Endothelial cell of umbilical vein (primary cell): ENCODE measurements at regions not wholly inside any gene's neighbourhood (a gene's known extent, or its start where the extent isn't known, plus 50 kb on each side); places are given as distances from the start of the nearest gene placed in this dataset.

ENCODE experiments used
- BruUV-seq: library from RNA; stranded (reverse); fragments of 400-500 nt; replicated peaks from 2 replicates; lab custom pipeline; 2021; lab: Mats Ljungman, UMichigan
- CTCF ChIA-PET: fragments of 300-600, 350-600 bp; sonication (Branson Sonifier 250); formaldehyde crosslinking; loops from one replicate; lab custom pipeline; 2021; ENCODE audit warnings: antibody characterized with exemption, inconsistent platforms; lab: Charles Lee
- POLR2A ChIA-PET: fragments of 300-600, 350-600 bp; sonication (Branson Sonifier 250); formaldehyde crosslinking; loops from one replicate; lab custom pipeline; 2021; ENCODE audit warnings: antibody characterized with exemption, inconsistent platforms; lab: Charles Lee
- DNase-seq: peaks from one replicate; pipeline ENCODE4 v3.0.0-alpha.2; 2011; ENCODE audit warnings: low read depth, low spot score
- FAIRE-seq: peaks from 2 replicates; lab custom pipeline; 2011; peaks lifted over from hg19 to GRCh38; lab: Jason Lieb, UNC
- H2AFZ ChIP-seq: 2 replicates; pipeline ENCODE4 v1.6.0; 2012; ENCODE audit warnings: low read depth, low read length, control low read depth, inconsistent platforms
- H3K27ac ChIP-seq: 2 replicates; pipeline ENCODE4 v1.5.1; 2011; ENCODE audit warnings: low read depth, mild to moderate bottlenecking, control low read depth, low read length, moderate library complexity; ENCODE audit not compliant: insufficient read depth
- H3K27me3 ChIP-seq, 2 experiments: 2 replicates each; pipeline versions ENCODE4 v1.6.0 to v1.6.1; 2011; ENCODE audit warnings: low read length in 2 of 2, mixed read lengths in 1 of 2; ENCODE audit not compliant: control insufficient read depth in 2 of 2, insufficient read depth in 2 of 2
- H3K36me3 ChIP-seq, 2 experiments: 2 replicates in 1 of 2; 3 replicates in 1 of 2; pipeline ENCODE4 v1.5.1; 2011; ENCODE audit warnings: low read length in 2 of 2, mild to moderate bottlenecking in 1 of 2, moderate library complexity in 1 of 2; ENCODE audit not compliant: control insufficient read depth in 2 of 2, insufficient read depth in 2 of 2; ENCODE audit errors: extremely low read depth in 1 of 2
- H3K4me1 ChIP-seq: 3 replicates; pipeline ENCODE4 v1.5.1; 2011; ENCODE audit warnings: mild to moderate bottlenecking, low read length; ENCODE audit not compliant: control insufficient read depth, insufficient read depth; ENCODE audit errors: extremely low read depth
- H3K4me2 ChIP-seq: 2 replicates; pipeline ENCODE4 v1.6.1; 2011; ENCODE audit warnings: low read length, control low read depth, mixed read lengths; ENCODE audit not compliant: insufficient read depth
- H3K4me3 ChIP-seq, 3 experiments: fragments of 200-600 bp in 1 of 3; sonication (generic), shearing (Covaris generic) in 1 of 3; replicated peaks in 1 of 3; 2 replicates each; pipeline ENCODE4 v1.5.1; 2011 to 2016; ENCODE audit warnings: control low read depth in 3 of 3, low read length in 3 of 3, mild to moderate bottlenecking in 2 of 3, inconsistent platforms in 1 of 3, low read depth in 1 of 3, moderate library complexity in 1 of 3; ENCODE audit not compliant: insufficient read depth in 1 of 3
- H3K79me2 ChIP-seq: 2 replicates; pipeline ENCODE4 v1.6.0; 2012; ENCODE audit warnings: low read length, inconsistent platforms; ENCODE audit not compliant: control insufficient read depth, insufficient read depth
- H3K9ac ChIP-seq: replicated peaks from 2 replicates; pipeline ENCODE3; 2011; ENCODE audit warnings: low read length, control low read depth; ENCODE audit not compliant: insufficient read depth; ENCODE audit errors: extremely low read depth
- H3K9me1 ChIP-seq: replicated peaks from 3 replicates; pipeline ENCODE4 v1.6.0; 2011; ENCODE audit warnings: mild to moderate bottlenecking, low read length; ENCODE audit not compliant: control insufficient read depth, insufficient read depth; ENCODE audit errors: extremely low read depth
- H3K9me3 ChIP-seq: replicated peaks from 2 replicates; pipeline ENCODE4 v1.5.1; 2012; ENCODE audit warnings: low read length, inconsistent platforms; ENCODE audit not compliant: control insufficient read depth, insufficient read depth
- H4K20me1 ChIP-seq: replicated peaks from 2 replicates; pipeline ENCODE3; 2011; ENCODE audit warnings: mild to moderate bottlenecking, low read length; ENCODE audit not compliant: control insufficient read depth, insufficient read depth; ENCODE audit errors: extremely low read depth
- EZH2 ChIP-seq: IDR thresholded peaks from 2 replicates; pipeline ENCODE4 v1.6.1; 2012; ENCODE audit warnings: borderline replicate concordance, low read depth, mild to moderate bottlenecking, moderate library complexity, low read length, inconsistent platforms; ENCODE audit not compliant: severe bottlenecking
- FOS ChIP-seq: IDR thresholded peaks from 2 replicates; pipeline ENCODE4 v1.6.1; 2011; ENCODE audit warnings: mild to moderate bottlenecking, low read length, moderate library complexity, borderline replicate concordance; ENCODE audit not compliant: insufficient read depth
- JUN ChIP-seq: IDR thresholded peaks from 2 replicates; pipeline ENCODE4 v1.6.1; 2011; ENCODE audit warnings: borderline replicate concordance, low read depth; ENCODE audit not compliant: insufficient read length, insufficient read depth
- MAX ChIP-seq: IDR thresholded peaks from 2 replicates; pipeline ENCODE4 v1.6.1; 2011; ENCODE audit not compliant: insufficient read depth, insufficient read length
- MYC ChIP-seq: IDR thresholded peaks from one replicate; pipeline ENCODE4 v1.6.1; 2011; ENCODE audit warnings: mild to moderate bottlenecking, low read depth, low read length
- POLR2A ChIP-seq: IDR thresholded peaks from 2 replicates; pipeline ENCODE4 v1.6.1; 2012; ENCODE audit warnings: low read depth, mild to moderate bottlenecking, control low read depth, low read length
- POLR2AphosphoS5 ChIP-seq: IDR thresholded peaks from 2 replicates; pipeline ENCODE4 v1.6.1; 2012; ENCODE audit warnings: low read depth, mild to moderate bottlenecking, control low read depth, low read length, moderate library complexity; ENCODE audit not compliant: insufficient read depth
- dilution Hi-C: fragments of 300-500 bp; cut with MboI; formaldehyde crosslinking; loops from one replicate; pipeline ENCODE4 v1.15.0; 2019; ENCODE audit warnings: low sequenced_read_pairs; ENCODE audit not compliant: extremely low pct_ligation_motif_present
- intact Hi-C: fragments of 100-400 bp; cut with micrococcal nuclease; formaldehyde crosslinking; loops from one replicate; pipeline ENCODE4 v1.10.0; 2022
- TF ChIP-seq, protein P1 (sequence below), 2 donors: IDR thresholded peaks; 1 replicate in 1 of 2; 2 replicates in 1 of 2; pipeline ENCODE4 v1.5.1; 2011; ENCODE audit warnings: low read length in 2 of 2, mild to moderate bottlenecking in 2 of 2, moderate library complexity in 2 of 2, control low read depth in 1 of 2, inconsistent platforms in 1 of 2, low read depth in 1 of 2; ENCODE audit not compliant: insufficient read depth in 1 of 2; ENCODE audit errors: extremely low read depth in 1 of 2

DNA sequence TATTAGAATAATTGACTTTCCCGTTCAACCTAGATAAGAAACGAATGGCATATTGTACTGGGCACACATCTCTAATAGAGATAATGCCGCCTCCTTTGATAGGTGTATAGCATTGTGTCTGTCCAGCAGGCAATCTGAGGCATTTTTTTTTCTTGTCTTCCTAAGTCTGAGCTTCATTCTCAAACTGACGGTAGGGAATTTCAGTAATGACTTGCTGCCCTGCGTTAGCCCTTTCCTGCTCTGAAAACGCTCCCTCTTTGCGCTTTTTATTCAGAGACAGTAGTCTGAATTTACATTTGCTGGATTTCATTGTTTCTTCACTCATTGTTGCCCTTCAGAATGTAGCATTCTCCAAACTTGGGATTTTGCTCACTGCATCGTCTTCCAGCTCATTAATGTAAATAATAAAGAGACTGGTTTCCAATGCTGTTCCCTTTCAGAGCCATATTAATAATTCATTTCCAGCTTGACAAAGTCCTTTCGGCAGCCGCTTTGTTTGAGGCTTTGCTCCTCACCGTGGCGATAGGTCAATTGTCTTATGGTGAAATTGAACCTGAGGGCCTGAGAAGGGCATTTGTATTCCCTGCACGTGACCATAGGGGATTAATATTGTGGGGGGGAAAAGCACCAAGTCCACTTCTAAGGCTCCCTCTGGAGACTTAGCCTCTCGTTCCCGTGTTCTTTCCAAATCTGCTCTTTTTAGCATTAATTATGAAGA, 412.1 kb downstream of the SMARCA1 start:
- intact Hi-C loops (no loop called here), dilution Hi-C loops (no loop called here)
- no peak for FAIRE-seq
- Histone ChIP-seq H3K27me3 (no peaks in the 10 kb centered on the region), H3K4me2 (no peak overlapping the region), H3K79me2 (no peaks in the 10 kb centered on the region), H3K9me3 (no peaks in the 10 kb centered on the region), H3K4me1 (no peaks in the 10 kb centered on the region), H3K27ac (no peak overlapping the region), H3K4me3 (no peak overlapping the region), H3K9me1 (no peaks in the 10 kb centered on the region), H3K9ac (no peak overlapping the region), H3K36me3 (no peaks in the 10 kb centered on the region), H2AFZ (no peak overlapping the region), H4K20me1 (no peaks in the 10 kb centered on the region)
- no peak for TF ChIP-seq MAX
- TF ChIP-seq MYC = no peak
- no peak for TF ChIP-seq EZH2
- no peak for TF ChIP-seq JUN
- no peak for TF ChIP-seq FOS
- no peak for TF ChIP-seq POLR2AphosphoS5
- BruUV-seq = no TSS peak
- POLR2A ChIA-PET = no interaction called here
- DNase-seq = no peak
- CTCF ChIA-PET = no interaction called here

GRCh38 chrX:129108936-129109335, 414.4 kb downstream of the SMARCA1 start:
- dilution Hi-C loops = no loop called here
- intact Hi-C loops = no loop called here
- POLR2A ChIA-PET = no interaction called here
- Histone ChIP-seq H2AFZ (no peak overlapping the region), H3K27me3 (no peaks in the 10 kb centered on the region), H3K4me1 (no peaks in the 10 kb centered on the region), H3K27ac (no peak overlapping the region), H4K20me1 (no peaks in the 10 kb centered on the region), H3K4me2 (no peak overlapping the region), H3K4me3 (no peak overlapping the region), H3K79me2 (no peaks in the 10 kb centered on the region), H3K36me3 (no peaks in the 10 kb centered on the region), H3K9ac (no peak overlapping the region), H3K9me3 (no peaks in the 10 kb centered on the region), H3K9me1 (no peaks in the 10 kb centered on the region)
- CTCF ChIA-PET = no interaction called here
- no TSS peak for BruUV-seq
- FAIRE-seq (no peak), DNase-seq (no peak)
- TF ChIP-seq POLR2AphosphoS5 = no peak
- TF ChIP-seq, protein P1, sequence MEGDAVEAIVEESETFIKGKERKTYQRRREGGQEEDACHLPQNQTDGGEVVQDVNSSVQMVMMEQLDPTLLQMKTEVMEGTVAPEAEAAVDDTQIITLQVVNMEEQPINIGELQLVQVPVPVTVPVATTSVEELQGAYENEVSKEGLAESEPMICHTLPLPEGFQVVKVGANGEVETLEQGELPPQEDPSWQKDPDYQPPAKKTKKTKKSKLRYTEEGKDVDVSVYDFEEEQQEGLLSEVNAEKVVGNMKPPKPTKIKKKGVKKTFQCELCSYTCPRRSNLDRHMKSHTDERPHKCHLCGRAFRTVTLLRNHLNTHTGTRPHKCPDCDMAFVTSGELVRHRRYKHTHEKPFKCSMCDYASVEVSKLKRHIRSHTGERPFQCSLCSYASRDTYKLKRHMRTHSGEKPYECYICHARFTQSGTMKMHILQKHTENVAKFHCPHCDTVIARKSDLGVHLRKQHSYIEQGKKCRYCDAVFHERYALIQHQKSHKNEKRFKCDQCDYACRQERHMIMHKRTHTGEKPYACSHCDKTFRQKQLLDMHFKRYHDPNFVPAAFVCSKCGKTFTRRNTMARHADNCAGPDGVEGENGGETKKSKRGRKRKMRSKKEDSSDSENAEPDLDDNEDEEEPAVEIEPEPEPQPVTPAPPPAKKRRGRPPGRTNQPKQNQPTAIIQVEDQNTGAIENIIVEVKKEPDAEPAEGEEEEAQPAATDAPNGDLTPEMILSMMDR (IDR thresholded peaks at IDR 0.05; ENCODE audit: extremely low read depth in 1 of 2, insufficient read depth in 1 of 2, low read depth in 1 of 2, low read length in 2 of 2) = no peak
- TF ChIP-seq EZH2 = no peak
- TF ChIP-seq MAX = no peak
- TF ChIP-seq POLR2A = no peak
- TF ChIP-seq FOS = no peak
- TF ChIP-seq JUN = no peak
